Inflammatory macrophage treated with lipopolysaccharide for 4 hours (primary cell): ENCODE measurements at regions not wholly inside any gene's neighbourhood (a gene's known extent, or its start where the extent isn't known, plus 50 kb on each side); places are given as distances from the start of the nearest gene placed in this dataset.
"Not testable (repeated sequence)": the region's sequence is repeated elsewhere in the genome, so short reads cannot be mapped to it uniquely, and the experiment has no call there.

Experiments used
- DNase-seq: peaks from one replicate; pipeline ENCODE4 v3.0.0-alpha.2; 2020

DNA sequence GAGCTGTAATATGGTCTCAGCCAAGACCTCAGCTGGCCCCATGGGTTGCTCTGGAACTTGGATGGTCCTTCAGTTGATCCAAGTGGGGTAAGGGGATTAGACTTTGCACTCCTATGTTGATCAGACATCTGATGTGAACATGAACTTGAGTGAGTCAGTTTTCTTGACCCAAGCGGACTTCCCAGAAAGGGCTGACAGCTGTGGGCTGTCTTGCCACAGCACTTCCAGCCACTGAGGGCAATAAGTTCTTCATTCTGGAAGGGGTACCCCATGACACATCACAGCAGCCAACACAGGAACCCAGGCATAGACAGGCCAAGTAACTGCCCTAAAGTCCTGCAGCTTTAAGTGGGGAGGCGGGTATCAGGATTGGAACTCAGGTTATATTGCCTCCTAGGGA lies 93.9 kb upstream of the USP24 start:
- DNase-seq = peak; percentile 72

DNA sequence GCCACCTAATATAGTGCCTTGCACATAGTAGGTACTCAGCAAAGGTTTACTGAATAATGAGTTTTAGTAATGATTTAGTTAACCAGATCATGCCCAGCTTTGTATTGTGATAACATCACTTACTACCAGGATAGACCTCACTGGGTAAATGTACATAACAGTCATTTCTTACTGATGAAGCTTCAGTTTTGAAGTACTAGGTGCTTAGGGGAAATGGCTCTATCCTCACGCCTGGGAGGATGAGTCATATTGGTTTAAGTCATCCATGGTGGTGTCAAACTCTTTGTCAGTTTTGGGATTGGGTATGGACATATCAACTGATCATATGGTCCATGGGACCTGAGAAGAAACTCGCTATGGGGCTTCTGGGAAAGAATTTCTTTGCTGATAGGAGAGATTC lies 90.6 kb upstream of the USP24 start:
- peak; percentile 37 for DNase-seq

DNA sequence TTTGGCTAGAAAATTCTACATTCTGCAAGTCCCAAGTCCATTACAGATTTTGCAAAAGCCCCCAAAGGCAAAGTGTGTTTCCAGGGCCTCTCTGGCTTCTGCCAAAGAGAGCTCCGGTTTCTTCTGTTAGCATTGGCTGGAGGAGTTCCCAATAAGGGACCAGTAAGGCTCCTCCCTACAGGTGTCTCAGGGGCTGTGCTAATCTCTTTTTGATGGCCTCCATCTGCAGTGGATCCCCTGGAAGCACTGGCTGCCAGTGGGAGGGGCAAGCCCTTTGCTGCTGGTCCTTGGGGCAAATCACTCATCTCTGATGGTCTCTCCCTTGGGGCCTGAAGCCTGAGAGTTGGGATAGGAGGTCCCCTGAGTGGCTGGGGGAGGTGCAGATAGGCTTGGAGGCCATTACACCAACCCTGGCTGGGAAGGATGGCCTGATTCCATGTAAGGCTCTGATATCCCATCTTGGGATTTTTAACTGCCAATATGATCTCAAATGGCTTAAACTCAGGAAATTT lies 89.1 kb upstream of the USP24 start:
- no peak for DNase-seq

DNA sequence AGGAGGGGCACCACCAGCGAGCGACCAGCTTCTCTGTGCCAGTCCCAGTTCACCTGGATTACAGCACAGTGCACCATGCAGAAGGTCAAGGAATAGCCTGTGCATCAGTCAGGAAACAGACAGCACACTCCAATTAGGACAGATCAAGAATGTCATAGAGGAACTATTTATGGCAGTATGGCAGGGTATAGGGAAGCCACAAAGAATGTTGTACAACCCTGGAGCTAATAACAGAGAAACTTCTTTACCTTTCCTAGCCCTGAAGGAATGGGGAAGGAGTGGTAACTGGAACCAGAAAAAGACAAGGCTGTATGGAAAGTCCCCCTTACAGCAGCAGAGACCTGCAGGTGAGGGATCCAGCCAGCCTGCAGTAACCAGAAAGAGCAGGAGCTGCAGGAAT lies 87.8 kb upstream of the USP24 start:
- DNase-seq = no peak

DNA sequence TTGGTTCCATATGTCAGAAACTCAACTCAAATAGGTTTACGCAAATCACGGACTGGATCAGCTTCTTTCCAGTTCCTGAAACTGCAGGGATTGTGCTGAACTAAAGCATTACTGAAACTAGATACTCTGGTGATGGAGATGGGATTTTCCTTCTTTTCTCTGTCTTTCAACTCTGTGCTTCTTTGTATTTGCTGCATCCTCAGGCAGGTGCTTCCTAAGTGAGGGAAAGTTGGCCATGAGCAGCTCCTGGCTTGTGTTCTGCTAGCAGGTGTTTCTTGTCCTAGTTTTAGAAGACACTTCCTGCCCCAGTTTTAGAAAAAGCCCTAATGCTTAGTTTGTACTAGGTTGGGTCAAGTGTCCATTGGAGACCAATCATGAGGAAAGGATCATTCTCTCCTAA lies 86.7 kb upstream of the USP24 start:
- no peak for DNase-seq

DNA sequence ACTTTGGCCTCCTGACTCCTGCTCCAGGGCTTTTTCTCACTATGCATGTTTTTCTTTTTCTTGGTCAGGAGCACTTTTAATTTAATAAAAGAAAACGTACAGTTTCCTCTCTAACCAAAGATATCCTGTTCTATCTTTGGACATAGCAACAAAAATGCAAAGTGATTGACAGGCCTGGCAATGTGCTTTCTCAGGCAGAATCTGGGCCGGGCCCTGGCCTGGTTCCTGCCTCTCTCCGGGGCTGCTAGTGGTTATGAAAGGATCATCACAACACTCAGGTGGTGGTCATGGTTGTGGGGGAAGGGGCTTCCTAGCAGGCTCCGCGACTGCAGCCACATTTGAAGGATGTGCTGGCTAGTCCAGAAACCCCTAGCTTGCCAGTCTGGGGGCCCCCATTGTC lies 85.8 kb upstream of the USP24 start:
- DNase-seq = no peak

DNA sequence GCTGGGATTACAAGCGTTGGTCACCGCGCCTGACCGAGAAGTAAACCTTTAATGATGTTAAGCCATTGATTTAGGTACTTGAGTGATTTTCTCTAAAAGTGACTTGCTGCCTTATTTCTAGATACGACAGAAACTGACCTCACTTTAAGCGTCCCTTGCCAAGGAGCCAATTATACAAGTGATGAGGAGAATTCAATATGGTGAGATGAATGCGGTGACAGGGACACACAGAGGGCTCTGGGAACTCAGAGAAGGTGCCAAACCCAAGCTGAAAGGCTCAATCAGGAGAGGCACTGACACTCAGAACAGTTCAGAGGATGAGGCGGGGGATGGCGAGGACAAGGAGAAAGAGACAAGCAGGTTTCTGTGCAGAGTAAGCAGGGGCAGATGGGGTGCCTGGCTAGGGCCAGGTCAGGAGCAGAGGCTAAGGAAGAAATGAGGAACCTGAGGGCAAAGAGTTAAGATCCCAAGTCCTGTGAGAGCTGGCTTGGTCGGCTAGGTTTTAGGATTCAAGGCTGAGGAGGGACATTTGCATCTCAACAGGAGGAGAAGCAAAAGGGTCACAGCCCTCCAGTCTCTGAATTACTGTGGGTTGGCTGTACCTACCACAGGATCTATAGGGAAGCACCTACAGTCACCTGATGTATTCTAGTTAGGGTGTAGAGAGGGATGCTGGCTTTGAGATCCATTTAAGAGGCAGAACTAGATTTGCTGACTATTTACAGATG lies 83.2 kb upstream of the USP24 start:
- no peak for DNase-seq

DNA sequence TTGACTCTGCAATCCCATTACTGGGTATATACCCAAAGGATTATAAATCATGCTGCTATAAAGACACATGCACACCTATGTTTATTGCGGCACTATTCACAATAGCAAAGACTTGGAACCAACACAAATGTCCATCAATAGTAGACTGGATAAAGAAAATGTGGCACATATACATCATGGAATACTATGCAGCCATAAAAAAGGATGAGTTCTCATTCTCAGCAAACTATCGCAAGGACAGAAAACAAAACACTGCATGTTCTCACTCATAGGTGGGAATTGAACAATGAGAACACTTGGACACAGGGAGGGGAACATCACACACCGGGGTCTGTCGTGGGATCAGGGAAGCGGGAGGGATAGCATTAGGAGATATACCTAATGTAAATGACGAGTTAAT lies 81.1 kb upstream of the USP24 start:
- not testable (repeated sequence) for DNase-seq

DNA sequence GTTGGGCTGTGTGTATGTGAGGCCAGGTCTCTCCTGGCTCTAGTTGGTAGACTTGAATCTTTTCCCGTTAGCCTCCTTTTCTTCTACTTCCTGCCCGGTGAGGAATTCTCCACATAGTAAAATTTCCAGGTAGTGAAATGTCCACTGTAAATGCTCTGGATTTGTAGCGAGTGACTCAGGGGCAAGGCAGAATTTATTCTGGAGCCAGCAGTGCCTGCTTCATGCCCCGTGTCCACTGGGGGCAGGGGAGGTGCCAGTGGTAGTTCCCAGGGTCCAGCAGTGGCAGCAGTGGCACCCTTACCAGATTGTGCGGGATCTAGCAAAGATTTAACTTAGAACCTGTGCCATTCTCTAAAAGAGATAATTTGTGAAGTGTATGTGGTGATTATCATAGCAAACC lies 74.5 kb upstream of the USP24 start:
- no peak for DNase-seq

DNA sequence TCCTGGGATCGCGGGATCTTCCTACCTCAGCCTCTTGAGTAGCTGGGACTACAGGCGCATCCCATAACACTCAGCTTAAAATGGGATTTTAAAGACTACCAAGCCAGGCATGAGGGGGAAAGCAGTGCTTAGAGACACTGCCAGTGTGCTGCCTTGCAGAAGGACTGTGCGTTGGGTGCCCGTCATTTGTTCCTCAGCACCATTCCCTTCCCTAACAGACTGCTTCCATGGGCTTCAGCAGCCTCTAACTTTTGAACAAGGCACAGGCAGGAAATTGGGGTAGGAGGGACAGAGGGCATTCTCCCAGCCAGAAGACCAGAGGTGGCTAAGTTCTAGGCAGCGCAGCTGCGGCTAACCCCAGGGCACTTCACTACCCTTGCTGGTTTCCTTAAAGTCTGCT lies 73.9 kb upstream of the USP24 start:
- no peak for DNase-seq

DNA sequence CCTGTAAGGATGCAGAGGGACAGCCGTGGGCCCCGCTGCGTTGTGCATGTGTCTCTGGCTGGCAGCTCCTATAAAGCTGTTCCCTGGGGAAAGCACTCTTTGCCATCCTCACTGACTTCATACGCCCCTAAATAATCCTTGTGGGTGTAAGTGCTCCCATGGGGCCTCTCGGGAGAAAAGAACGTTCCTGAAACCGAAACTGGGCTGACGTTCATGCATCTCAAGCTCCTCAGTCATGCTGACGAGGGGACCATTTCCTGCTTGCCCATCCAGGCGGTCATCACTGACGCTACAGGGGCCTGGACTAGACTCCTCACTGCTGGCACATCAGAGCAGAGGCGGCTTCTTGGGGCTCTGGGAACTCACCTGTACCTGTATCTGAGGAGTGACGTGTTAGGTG lies 73.1 kb upstream of the USP24 start:
- DNase-seq = no peak

DNA sequence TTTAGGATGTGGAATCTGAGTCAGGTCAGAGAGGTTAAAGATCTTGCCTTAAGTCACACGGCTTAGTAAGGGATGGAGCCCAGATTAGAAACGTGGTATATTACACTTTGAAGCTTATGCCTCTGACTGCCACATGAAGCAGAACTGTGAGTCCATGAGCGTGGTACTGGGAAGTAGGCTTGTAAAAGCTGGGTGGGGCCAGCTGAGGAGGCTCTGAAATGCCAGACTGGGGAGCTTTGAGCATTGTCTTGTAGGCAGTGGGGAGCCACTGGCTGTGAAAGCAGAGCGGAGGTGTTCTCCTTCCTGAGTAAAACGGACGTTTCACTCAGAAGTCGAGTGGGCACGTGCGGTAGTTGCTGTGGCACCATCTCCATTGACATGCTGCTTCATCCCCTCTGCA lies 72.6 kb upstream of the USP24 start:
- no peak for DNase-seq

DNA sequence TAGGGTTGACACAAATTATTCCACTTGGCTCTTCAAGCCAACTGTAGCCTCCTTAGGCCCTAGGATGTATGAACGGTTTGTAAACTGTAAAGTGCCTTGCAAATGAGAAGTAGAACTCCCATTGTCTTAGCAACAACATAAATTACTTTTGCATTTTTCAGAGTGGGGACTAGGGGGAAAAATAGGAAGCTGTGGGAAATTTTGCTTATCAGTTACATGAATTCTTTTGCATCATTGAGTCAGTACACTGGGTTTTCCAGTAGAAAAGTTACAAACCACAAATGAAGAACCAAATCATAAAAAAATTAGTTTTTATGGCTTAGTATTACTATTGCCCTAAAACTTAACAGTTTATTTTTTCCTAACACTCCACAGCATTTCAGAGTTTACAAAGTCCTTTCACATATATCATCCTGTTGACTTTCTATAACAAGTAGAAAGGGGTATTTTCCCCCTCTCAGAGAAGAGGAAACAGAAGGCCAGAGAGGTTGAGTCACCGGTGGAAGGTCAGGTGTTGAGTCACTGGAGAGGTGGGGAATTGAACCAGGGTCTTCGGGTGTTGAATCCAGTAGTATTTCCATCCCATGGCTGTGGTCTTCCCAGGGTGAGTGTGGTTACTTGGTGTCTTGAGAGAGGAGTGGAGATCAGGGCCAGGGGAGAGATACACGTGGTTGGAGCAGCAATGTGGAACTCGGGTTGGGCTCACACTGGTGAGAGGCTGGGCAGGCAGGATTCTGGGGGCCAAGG lies 71.9 kb upstream of the USP24 start:
- DNase-seq = peak; percentile 47

DNA sequence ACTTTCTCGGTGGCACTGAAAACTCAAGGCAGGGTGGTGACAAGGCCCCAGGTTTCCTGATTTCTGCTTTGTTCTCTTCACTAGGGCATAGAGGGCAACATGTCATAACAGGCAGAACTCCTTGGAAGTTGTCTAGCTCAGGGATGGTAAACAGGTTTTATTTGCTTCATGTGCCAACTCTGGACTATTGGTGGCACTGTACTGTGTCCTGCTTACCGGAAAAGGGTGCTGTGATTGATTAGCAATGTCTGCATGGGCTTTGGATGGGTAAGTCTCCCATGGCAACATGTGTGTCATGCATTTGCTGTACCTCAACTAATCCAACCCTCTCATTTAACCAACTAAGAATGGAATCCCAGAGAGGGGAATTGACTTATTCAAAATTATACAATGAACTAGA lies 70.7 kb upstream of the USP24 start:
- no peak for DNase-seq

DNA sequence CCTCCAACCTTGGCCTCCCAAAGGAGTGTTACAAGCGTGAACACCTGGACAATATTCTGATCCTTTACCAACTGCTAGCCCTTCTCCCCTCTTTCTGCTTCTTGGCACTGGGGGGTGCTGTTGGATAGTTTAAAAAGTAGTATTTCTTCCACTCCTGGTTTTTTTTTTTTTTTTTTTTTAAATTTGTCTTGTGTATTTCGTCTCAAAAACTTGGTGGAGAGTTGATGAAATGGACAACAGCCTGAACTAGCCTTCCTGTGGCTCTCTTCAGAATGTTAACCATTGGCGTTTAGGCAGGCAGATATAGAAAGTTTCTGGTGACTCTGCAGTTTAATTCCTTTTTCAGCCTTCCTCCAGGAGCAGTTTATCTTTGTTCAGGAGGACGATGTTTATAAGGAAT lies 69.7 kb upstream of the USP24 start:
- peak; percentile 37 for DNase-seq

DNA sequence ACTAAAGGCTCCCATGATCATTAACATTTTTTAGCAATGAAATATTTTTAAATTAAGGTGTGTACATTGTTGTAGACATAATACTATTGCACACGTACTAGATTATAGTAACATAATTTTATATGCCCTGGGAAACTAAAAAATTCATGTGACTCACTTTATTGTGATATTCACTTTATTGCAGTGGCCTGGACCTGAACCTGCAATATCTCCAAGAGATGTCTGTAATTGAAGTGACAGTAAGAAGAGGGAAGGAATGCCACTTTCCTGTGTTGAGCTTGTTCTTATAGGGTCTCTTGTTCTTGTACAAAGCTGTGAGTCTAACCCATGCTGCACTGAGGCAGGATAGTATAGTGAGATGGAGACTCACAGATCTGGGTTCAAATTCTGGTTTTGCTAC lies 66.9 kb upstream of the USP24 start:
- no peak for DNase-seq

DNA sequence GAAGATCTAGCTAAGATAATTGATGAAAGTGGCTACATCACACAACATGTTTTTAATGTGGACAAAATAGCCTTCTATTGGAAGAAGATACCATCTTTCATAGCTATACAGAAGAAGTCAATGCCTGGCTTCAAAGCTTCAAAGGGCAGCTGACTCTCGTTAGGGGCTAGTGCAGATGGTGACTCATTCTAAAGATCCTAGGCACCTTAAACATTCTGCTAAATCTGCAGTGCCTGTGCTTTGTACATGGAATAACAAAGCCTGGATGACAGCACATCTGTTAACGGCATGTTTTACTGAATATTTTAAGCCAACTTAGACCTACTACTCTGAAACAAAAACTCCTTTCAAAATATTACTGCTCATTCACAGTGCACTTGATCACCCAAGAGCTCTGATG lies 65.6 kb upstream of the USP24 start:
- no peak for DNase-seq

DNA sequence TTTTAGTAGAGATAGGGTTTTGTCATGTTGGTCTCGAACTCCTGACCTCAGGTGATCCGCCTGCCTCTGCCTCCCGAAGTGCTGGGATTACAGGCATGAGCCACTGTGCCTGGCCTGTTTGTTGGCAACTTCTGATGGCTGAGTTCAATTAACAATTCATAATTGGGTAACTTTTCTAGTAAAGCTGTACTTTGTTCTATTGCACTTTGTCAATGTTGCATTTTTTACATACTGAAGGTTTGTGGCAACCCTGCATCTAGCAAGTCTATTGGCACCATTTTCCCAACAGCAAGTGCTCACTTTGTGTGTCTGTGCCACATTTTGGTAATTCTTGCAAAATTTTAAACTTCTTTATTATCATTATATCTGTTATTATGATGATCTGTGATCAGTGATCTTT lies 64.5 kb upstream of the USP24 start:
- no peak for DNase-seq

DNA sequence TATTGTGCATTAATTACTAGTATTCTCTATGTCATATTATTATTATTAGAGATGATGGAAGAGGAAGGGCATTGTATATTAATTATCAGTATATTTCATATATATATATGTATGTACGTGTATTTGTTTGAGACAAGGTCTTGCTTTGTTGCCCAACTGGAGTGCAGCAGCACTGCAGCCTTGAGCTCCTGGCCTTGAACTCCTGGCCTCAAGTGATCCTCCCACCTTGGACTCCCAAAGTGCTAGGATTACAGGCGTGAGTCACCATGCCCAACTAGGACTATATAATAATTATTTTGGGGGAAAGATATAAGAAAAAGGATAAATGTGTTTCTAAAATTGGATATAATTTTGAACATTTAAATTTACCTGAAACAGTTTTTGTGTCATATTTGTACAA lies 63.2 kb upstream of the USP24 start:
- no peak for DNase-seq

DNA sequence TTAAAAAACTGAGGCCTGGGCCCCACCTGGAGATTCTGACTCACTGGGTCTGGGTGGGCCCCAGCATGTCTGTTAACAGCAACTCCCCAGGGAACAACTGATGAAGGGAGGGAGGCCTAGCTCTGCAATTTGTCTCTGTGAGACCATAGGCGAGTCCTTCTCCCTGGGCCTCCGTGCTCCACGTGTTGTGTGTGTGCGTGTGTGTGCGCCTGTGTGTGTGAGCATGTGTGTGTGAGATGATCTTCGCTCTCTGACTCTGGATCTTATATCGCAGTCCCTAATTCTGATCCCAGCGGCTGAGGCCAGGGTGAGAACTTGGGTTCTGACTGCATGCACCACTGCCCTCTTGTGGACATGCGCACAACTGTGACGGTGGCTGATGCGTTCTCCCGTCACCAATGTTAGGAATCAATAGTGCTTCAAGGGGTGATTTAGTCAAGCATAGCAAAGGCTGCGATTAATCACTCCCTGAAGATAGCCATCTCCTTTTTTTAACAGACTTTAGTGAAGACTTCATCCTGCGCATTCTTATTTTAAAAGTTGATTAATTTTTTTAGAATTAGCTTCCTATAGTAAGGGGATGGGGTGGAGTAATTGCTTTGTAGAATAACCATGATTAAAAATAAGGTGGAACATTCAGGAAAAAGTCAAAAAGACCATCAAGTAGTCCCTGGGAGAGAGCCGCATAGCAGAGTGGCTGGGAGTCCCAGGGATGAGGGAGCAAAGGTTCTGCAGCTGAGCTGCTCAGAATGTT lies 62.4 kb upstream of the USP24 start:
- DNase-seq = peak; percentile 62

DNA sequence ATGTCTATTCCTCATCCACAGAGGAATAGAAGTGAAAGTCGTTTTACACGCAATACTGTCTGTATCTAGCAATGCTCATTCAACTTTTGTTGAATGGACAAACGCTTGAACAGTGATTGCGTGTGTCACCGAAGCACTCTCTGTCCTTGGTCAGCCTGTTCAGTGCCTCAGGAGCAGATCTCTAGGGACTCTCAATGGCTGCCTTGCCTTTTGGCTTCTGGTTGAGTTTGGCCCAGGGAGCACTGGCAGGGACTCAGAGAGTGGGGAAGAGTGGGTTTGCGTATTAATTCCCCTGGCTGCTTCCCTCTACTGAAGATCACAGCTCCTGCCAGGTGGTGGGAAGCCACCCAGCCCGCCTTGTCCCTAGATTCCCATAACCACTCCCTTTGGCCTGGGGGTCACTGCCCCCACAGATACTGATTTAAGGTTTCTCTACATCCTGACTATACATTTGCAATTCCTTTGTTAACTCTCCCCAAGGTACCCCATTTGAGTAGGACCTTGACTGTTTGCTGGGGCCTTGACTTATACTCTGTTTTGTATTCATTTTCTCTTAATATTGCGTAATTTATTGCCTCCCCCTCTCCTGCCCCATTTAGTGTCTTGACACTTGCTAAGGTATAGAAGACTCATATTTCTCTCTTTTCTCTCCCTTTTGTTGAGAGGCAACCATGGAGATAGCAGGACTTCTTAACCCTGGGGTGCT lies 61.7 kb upstream of the USP24 start:
- peak; percentile 38 for DNase-seq

DNA sequence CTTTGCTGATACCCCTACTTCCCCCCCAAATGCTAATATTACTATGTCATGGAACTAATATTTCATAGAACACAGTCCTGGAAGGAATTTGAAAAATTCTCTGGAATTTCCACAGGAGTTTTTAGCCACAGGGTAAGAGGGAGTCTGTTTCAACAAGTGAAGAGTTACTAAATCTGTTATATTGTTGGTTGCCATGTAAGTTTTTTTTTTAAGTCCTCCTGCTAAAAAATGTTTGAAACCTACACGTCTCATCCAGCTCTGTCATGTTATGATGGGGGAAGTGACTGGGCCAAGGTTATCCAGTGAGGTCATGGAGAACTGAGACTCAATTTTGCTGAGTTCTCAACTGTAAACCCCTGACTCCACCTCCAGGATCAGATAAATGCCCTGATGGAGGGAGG lies 60.8 kb upstream of the USP24 start:
- peak; percentile 68 for DNase-seq

DNA sequence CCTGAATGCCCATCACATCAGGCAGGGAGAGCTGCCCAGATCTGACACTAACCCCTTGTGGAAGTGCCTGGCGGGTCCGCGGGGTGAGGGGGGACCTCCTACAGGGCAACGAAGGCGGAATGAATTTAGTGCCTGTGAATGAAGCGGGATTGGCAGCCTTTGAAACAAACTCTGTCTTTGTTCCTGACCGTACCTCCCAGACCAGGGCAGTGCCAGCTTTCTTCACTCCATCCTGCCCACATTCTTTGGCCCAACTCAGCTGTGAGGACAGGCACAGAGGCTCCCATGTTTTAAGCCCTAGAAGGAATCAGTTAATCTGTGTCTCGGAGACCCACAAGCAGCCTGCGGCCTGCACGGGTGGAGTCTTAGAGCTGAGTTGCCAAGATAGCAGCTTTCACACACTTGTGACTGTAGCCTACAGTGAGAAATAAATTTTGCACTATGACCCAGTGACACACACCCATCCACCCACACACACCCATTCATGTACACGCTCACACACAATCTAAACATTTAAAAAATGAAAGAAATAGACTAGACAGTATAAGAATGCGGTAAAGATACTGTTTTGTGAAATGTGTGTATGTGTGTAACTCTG lies 60.1 kb upstream of the USP24 start:
- no peak for DNase-seq
